H1 (cell line): ENCODE measurements at regions not wholly inside any gene's neighbourhood (a gene's known extent, or its start where the extent isn't known, plus 50 kb on each side); places are given as distances from the start of the nearest gene placed in this dataset.

Source experiments
- CEBPB ChIP-seq: IDR thresholded peaks from 2 replicates; pipeline ENCODE4 v1.6.1; 2012; ENCODE audit warnings: low read depth, low read length
- CHD7 ChIP-seq: fragments of 300-600 bp; sonication (generic); IDR thresholded peaks from 2 replicates; pipeline ENCODE4 v1.7.1; 2012; ENCODE audit warnings: low read length, moderate library complexity, mild to moderate bottlenecking, inconsistent platforms; ENCODE audit not compliant: insufficient replicate concordance
- RXRA ChIP-seq: IDR thresholded peaks from 2 replicates; pipeline ENCODE4 v1.6.1; 2011; ENCODE audit warnings: low read depth, mild to moderate bottlenecking, low read length, moderate library complexity; ENCODE audit not compliant: insufficient read depth

- TF ChIP-seq CHD7 (no peak), CEBPB (no peak), RXRA (no peak)
- TF ChIP-seq, all 59 proteins: peak for 0
These were observed 295.5 kb upstream of the CLINT1 start (continued) for GRCh38 chr5:158154226-158155005.
